Activated CD4-positive, alpha-beta T cell treated with anti-CD3 and anti-CD28 coated beads for 36 hours (primary cell): ENCODE measurements at regions not wholly inside any gene's neighbourhood (a gene's known extent, or its start where the extent isn't known, plus 50 kb on each side); places are given as distances from the start of the nearest gene placed in this dataset.
"Not testable (repeated sequence)": the region's sequence is repeated elsewhere in the genome, so short reads cannot be mapped to it uniquely, and the experiment has no call there.

Experiments used
- ATAC-seq: fragments of 200-7000 bp; cut with Tn5 transposase; one replicate; pipeline ENCODE4 v1.10.0; 2021; ENCODE audit warnings: mild to moderate bottlenecking, moderate library complexity
- CTCF ChIA-PET: fragments of 350-600 bp; sonication (Branson Sonifier 250); formaldehyde crosslinking; loops from one replicate; lab custom pipeline; 2021; ENCODE audit warnings: antibody characterized with exemption; lab: Charles Lee
- POLR2A ChIA-PET: fragments of 350-600 bp; sonication (Branson Sonifier 250); formaldehyde crosslinking; loops from one replicate; lab custom pipeline; 2021; ENCODE audit warnings: antibody characterized with exemption, inconsistent platforms; lab: Charles Lee
- DNase-seq: peaks from one replicate; pipeline ENCODE4 v3.0.0-alpha.2; 2020
- H3K27ac Mint-ChIP-seq: one replicate; pipeline ENCODE4 v1.8.0; 2021; ENCODE audit warnings: mixed read lengths
- H3K27me3 Mint-ChIP-seq: one replicate; pipeline ENCODE4 v1.8.0; 2021; ENCODE audit warnings: mixed read lengths
- H3K36me3 Mint-ChIP-seq: one replicate; pipeline ENCODE4 v1.8.0; 2021; ENCODE audit warnings: low read depth, mixed read lengths
- H3K4me1 Mint-ChIP-seq: one replicate; pipeline ENCODE4 v1.8.0; 2021; ENCODE audit warnings: mixed read lengths
- H3K4me3 Mint-ChIP-seq: one replicate; pipeline ENCODE4 v1.8.0; 2021; ENCODE audit warnings: mild to moderate bottlenecking, moderate library complexity, mixed read lengths
- H3K9me3 Mint-ChIP-seq: one replicate; pipeline ENCODE4 v1.8.0; 2021; ENCODE audit warnings: low read depth, mixed read lengths
- intact Hi-C, 2 experiments: fragments of 100-400 bp; cut with DNase I in 1 of 2; cut with micrococcal nuclease in 1 of 2; formaldehyde crosslinking; loops; one replicate each; pipeline versions ENCODE4 v1.14.2 to v1.15.1; 2022 to 2024; cut with DNase I, micrococcal nuclease

- ChIA-PET CTCF (no interaction called here), POLR2A (no interaction called here)
- Mint-ChIP-seq H3K27me3 (no peaks in the 10 kb centered on the region), H3K27ac (no peak overlapping the region), H3K4me1 (no peaks in the 10 kb centered on the region), H3K9me3 (peaks cover 14% of the 10 kb centered on the region), H3K36me3 (no peaks in the 10 kb centered on the region), H3K4me3 (no peak overlapping the region)
- DNase-seq, result no peak
- intact Hi-C loops, result no loop called here
- ATAC-seq, result no peak
Observed at GRCh38 chr12:17296882-17297281, 690.9 kb upstream of the LMO3 start.

DNA sequence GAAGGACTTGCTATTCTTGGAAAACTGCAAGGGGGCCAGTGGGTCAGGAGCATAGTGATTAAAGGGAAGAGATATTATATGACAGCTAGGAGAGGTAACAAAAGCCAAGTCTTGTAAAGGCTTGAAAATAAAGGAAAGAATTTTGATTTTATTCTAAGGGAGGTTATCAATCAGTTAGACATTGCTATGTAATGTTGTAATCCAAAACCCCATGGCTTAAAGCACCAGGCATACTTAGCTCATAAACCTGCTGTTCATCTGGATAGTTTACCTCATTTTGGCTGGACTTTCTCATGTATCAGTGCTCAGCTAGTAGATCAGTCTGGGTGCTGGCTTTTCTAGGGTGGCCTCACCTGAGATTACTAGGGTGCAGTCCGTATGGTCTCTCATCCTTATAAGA, 680.9 kb upstream of the LMO3 start:
- DNase-seq (no peak), ATAC-seq (no peak)
- no peaks in the 10 kb centered on the region for H3K36me3 Mint-ChIP-seq
- CTCF ChIA-PET, result no interaction called here
- POLR2A ChIA-PET, result no interaction called here
- peaks cover 18% of the 10 kb centered on the region for H3K9me3 Mint-ChIP-seq
- H3K4me3 Mint-ChIP-seq, result no peak overlapping the region
- H3K27ac Mint-ChIP-seq, result no peak overlapping the region
- H3K4me1 Mint-ChIP-seq, result no peaks in the 10 kb centered on the region
- H3K27me3 Mint-ChIP-seq, result no peaks in the 10 kb centered on the region
- intact Hi-C loops, result no loop called here

GRCh38 chr12:17284873-17285272, 678.9 kb upstream of the LMO3 start:
- no peak overlapping the region for H3K4me3 Mint-ChIP-seq
- no peak overlapping the region for H3K27ac Mint-ChIP-seq
- no peaks in the 10 kb centered on the region for H3K36me3 Mint-ChIP-seq
- CTCF ChIA-PET, result no interaction called here
- DNase-seq, result no peak
- intact Hi-C loops, result no loop called here
- no peaks in the 10 kb centered on the region for H3K4me1 Mint-ChIP-seq
- no peaks in the 10 kb centered on the region for H3K27me3 Mint-ChIP-seq
- peaks cover 18% of the 10 kb centered on the region for H3K9me3 Mint-ChIP-seq
- POLR2A ChIA-PET, result no interaction called here
- ATAC-seq, result no peak

GRCh38 chr12:17283563-17283962, 677.6 kb upstream of the LMO3 start:
- Mint-ChIP-seq H3K4me3 (no peak overlapping the region), H3K9me3 (peaks cover 18% of the 10 kb centered on the region), H3K4me1 (no peaks in the 10 kb centered on the region), H3K27me3 (no peaks in the 10 kb centered on the region), H3K36me3 (no peaks in the 10 kb centered on the region), H3K27ac (no peak overlapping the region)
- DNase-seq, result no peak
- ATAC-seq, result no peak
- intact Hi-C loops, result no loop called here
- ChIA-PET CTCF (no interaction called here), POLR2A (no interaction called here)

- peaks cover 13% of the 10 kb centered on the region for H3K9me3 Mint-ChIP-seq
- DNase-seq, H3K27me3 Mint-ChIP-seq, H3K4me3 Mint-ChIP-seq, POLR2A ChIA-PET, H3K4me1 Mint-ChIP-seq, ATAC-seq, intact Hi-C loops, H3K27ac Mint-ChIP-seq, H3K36me3 Mint-ChIP-seq, CTCF ChIA-PET: not testable (repeated sequence)
Observed at GRCh38 chr12:17282169-17282568, 676.2 kb upstream of the LMO3 start.

DNA sequence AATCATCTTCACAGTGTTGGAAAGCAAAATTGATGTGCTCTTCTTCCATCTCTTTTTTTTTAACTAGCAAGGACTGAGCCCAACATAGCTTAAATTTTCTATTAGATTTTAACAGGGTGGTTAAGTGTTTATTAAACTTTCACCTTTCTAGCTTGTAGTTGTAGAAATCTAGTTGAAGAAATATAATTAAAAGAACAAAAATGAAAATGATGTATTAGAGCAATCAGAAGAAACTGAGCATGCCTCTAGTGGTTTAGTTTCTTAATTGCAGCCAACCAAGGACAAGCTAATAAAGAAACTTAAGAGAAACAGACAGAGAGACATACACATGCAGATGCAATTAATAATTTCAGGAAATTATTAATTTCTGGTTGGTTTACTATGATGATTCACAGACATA, 673.0 kb upstream of the LMO3 start:
- H3K27ac Mint-ChIP-seq, result no peak overlapping the region
- no peaks in the 10 kb centered on the region for H3K36me3 Mint-ChIP-seq
- H3K9me3 Mint-ChIP-seq, result peaks cover 9% of the 10 kb centered on the region
- intact Hi-C loops, result no loop called here
- no peaks in the 10 kb centered on the region for H3K4me1 Mint-ChIP-seq
- no peak overlapping the region for H3K4me3 Mint-ChIP-seq
- ATAC-seq (no peak), DNase-seq (no peak)
- ChIA-PET POLR2A (no interaction called here), CTCF (no interaction called here)
- no peaks in the 10 kb centered on the region for H3K27me3 Mint-ChIP-seq

- CTCF ChIA-PET, result interaction anchor here (0.7 kb wide), 1 partner anchor 429 kb away, joined by 3 read pairs; no protein-coding TSS in a partner anchor
Observed at GRCh38 chr12:17276196-17276595, 670.2 kb upstream of the LMO3 start.

DNA sequence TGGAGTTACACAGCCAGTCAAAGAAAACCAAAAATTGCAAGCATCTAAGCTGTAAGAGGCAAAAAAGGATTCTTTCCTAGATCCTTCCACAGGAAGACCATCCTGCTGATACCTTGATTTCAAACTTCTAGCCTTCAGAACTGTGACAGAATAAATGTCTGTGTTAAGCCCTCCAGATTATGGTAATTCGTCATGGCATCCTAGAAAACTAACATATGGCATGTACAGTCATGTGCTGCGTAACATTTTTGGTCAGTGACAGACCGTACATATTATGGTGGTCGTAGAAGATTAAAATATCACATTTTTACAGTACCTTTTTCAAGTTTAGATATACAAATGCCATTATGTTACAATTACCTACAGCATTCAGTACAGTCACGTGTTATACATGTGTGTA, 660.9 kb upstream of the LMO3 start:
- Mint-ChIP-seq H3K4me1 (no peaks in the 10 kb centered on the region), H3K9me3 (peaks cover 1% of the 10 kb centered on the region), H3K4me3 (no peak overlapping the region), H3K27me3 (no peaks in the 10 kb centered on the region), H3K36me3 (no peaks in the 10 kb centered on the region), H3K27ac (no peak overlapping the region)
- ChIA-PET CTCF (no interaction called here), POLR2A (no interaction called here)
- ATAC-seq (no peak), DNase-seq (no peak)
- intact Hi-C loops, result no loop called here

More at GRCh38 chr12:17276196-17276595, 670.2 kb upstream of the LMO3 start:
- POLR2A ChIA-PET, result no interaction called here
- ATAC-seq (no peak), DNase-seq (no peak)
- Mint-ChIP-seq H3K9me3 (no peaks in the 10 kb centered on the region), H3K27me3 (no peaks in the 10 kb centered on the region), H3K4me3 (no peak overlapping the region), H3K4me1 (no peaks in the 10 kb centered on the region), H3K27ac (no peak overlapping the region), H3K36me3 (no peaks in the 10 kb centered on the region)
- intact Hi-C loops, result no loop called here

GRCh38 chr12:17264603-17265002, 658.6 kb upstream of the LMO3 start:
- Mint-ChIP-seq H3K9me3 (peaks cover 1% of the 10 kb centered on the region), H3K27ac (no peak overlapping the region), H3K4me3 (no peak overlapping the region), H3K4me1 (no peaks in the 10 kb centered on the region), H3K36me3 (no peaks in the 10 kb centered on the region), H3K27me3 (no peaks in the 10 kb centered on the region)
- intact Hi-C loops, result no loop called here
- POLR2A ChIA-PET, result no interaction called here
- CTCF ChIA-PET, result no interaction called here
- no peak for DNase-seq
- no peak for ATAC-seq

DNA sequence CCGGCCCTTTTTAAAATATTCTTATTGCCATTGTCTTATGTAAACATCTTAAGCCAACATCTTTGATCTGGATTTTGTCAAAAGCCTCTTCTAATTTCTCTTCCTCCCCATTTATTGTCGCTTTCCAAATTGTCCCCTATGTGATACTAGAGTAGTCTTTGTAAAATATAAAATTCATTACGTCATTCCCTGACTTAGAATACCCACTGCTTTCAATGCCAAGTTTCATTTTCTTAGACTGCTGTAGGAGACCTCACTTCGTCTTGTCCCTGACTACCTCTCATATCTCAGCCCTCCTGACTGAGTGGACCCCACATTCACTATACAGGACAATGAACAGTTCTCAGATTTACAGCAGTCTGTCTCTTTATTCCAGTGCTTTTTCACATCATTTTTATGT, 633.9 kb upstream of the LMO3 start:
- Mint-ChIP-seq H3K9me3 (peaks cover 23% of the 10 kb centered on the region), H3K4me3 (no peak overlapping the region), H3K4me1 (no peaks in the 10 kb centered on the region), H3K27ac (no peak overlapping the region), H3K27me3 (no peaks in the 10 kb centered on the region), H3K36me3 (no peaks in the 10 kb centered on the region)
- ATAC-seq (no peak), DNase-seq (no peak)
- ChIA-PET POLR2A (no interaction called here), CTCF (no interaction called here)
- intact Hi-C loops, result no loop called here

GRCh38 chr12:17235996-17236395, 630.0 kb upstream of the LMO3 start:
- H3K27ac Mint-ChIP-seq, result no peak overlapping the region
- no peaks in the 10 kb centered on the region for H3K4me1 Mint-ChIP-seq
- no peak overlapping the region for H3K4me3 Mint-ChIP-seq
- ChIA-PET CTCF (interaction anchor here (0.8 kb wide), 2 partner anchors 9 to 1647 kb away, joined by 3 read pairs; no protein-coding TSS in a partner anchor), POLR2A (no interaction called here)
- H3K36me3 Mint-ChIP-seq, result no peaks in the 10 kb centered on the region
- ATAC-seq (no peak), DNase-seq (no peak)
- H3K27me3 Mint-ChIP-seq, result no peaks in the 10 kb centered on the region
- intact Hi-C loops, result no loop called here
- H3K9me3 Mint-ChIP-seq, result peaks cover 20% of the 10 kb centered on the region

- ATAC-seq (no peak), DNase-seq (no peak)
- Mint-ChIP-seq H3K27me3 (no peaks in the 10 kb centered on the region), H3K27ac (no peak overlapping the region), H3K36me3 (no peaks in the 10 kb centered on the region), H3K4me1 (no peaks in the 10 kb centered on the region), H3K4me3 (no peak overlapping the region), H3K9me3 (peaks cover 4% of the 10 kb centered on the region)
- POLR2A ChIA-PET, result no interaction called here
- intact Hi-C loops, result no loop called here
- CTCF ChIA-PET, result no interaction called here
Observed at GRCh38 chr12:17215759-17216570, 610.0 kb upstream of the LMO3 start.
